ENCODE measurements at regions not wholly inside any gene's neighbourhood (a gene's known extent, or its start where the extent isn't known, plus 50 kb on each side); places are given as distances from the start of the nearest gene placed in this dataset.

GRCh38 chr3:17969985-17970568 lies 227.6 kb upstream of the TBC1D5 start:
- TF ChIP-seq POLR2A (IDR thresholded peaks at IDR 0.05) (no peak), EP300 (IDR thresholded peaks at IDR 0.05) (no peak), POLR2AphosphoS5 (IDR thresholded peaks at IDR 0.05) (no peak)
- TF ChIP-seq, protein P1, sequence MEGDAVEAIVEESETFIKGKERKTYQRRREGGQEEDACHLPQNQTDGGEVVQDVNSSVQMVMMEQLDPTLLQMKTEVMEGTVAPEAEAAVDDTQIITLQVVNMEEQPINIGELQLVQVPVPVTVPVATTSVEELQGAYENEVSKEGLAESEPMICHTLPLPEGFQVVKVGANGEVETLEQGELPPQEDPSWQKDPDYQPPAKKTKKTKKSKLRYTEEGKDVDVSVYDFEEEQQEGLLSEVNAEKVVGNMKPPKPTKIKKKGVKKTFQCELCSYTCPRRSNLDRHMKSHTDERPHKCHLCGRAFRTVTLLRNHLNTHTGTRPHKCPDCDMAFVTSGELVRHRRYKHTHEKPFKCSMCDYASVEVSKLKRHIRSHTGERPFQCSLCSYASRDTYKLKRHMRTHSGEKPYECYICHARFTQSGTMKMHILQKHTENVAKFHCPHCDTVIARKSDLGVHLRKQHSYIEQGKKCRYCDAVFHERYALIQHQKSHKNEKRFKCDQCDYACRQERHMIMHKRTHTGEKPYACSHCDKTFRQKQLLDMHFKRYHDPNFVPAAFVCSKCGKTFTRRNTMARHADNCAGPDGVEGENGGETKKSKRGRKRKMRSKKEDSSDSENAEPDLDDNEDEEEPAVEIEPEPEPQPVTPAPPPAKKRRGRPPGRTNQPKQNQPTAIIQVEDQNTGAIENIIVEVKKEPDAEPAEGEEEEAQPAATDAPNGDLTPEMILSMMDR (IDR thresholded peaks at IDR 0.05): no peak

All from stomach (tissue), 4 donors.